H1 (cell line): ENCODE measurements at regions not wholly inside any gene's neighbourhood (a gene's known extent, or its start where the extent isn't known, plus 50 kb on each side); places are given as distances from the start of the nearest gene placed in this dataset.

ENCODE experiments used
- CTCF ChIA-PET: fragments of 300-600 bp; sonication (Branson Sonifier 250); formaldehyde crosslinking; loops from one replicate; lab custom pipeline; 2021; ENCODE audit not compliant: partially characterized antibody; lab: Charles Lee
- POLR2A ChIA-PET: fragments of 300-600 bp; sonication (Branson Sonifier 250); formaldehyde crosslinking; loops from one replicate; lab custom pipeline; 2021; ENCODE audit warnings: inconsistent platforms; ENCODE audit not compliant: partially characterized antibody; lab: Charles Lee
- DNase-seq, 2 experiments: peaks; one replicate each; pipeline versions ENCODE4 v3.0.0 to v3.0.0-alpha.2; 2010 to 2022; ENCODE audit warnings: low spot score in 2 of 2, low read depth in 1 of 2, mixed read lengths in 1 of 2
- FAIRE-seq: peaks from 2 replicates; lab custom pipeline; 2011; peaks lifted over from hg19 to GRCh38; lab: Jason Lieb, UNC
- H2AFZ ChIP-seq: 2 replicates; pipeline ENCODE4 v1.8.1; 2012; ENCODE audit warnings: low read length, inconsistent platforms
- H2AK5ac ChIP-seq: 2 replicates; pipeline ENCODE4 v1.6.1; 2013; ENCODE audit warnings: low read depth, low read length
- H2BK120ac ChIP-seq: replicated peaks from 2 replicates; pipeline ENCODE3; 2013; ENCODE audit warnings: low read depth, low read length, inconsistent platforms
- H2BK12ac ChIP-seq: 2 replicates; pipeline ENCODE4 v1.6.1; 2013; ENCODE audit warnings: low read depth, low read length
- H2BK15ac ChIP-seq: 2 replicates; pipeline ENCODE4 v1.6.1; 2013; ENCODE audit warnings: low read length
- H2BK20ac ChIP-seq: 2 replicates; pipeline ENCODE4 v1.6.1; 2013; ENCODE audit warnings: low read length
- H2BK5ac ChIP-seq: 2 replicates; pipeline ENCODE4 v1.6.1; 2013; ENCODE audit warnings: low read depth, low read length
- H3K14ac ChIP-seq: 2 replicates; pipeline ENCODE4 v1.6.1; 2013; ENCODE audit warnings: inconsistent platforms; ENCODE audit not compliant: insufficient read length
- H3K18ac ChIP-seq: 2 replicates; pipeline ENCODE4 v1.6.1; 2013; ENCODE audit warnings: low read length; ENCODE audit errors: extremely low read depth
- H3K23ac ChIP-seq: 2 replicates; pipeline ENCODE4 v1.6.1; 2013; ENCODE audit warnings: inconsistent platforms; ENCODE audit not compliant: insufficient read length
- H3K23me2 ChIP-seq: 2 replicates; pipeline ENCODE4 v1.6.1; 2013; ENCODE audit warnings: low read depth, low read length
- H3K27ac ChIP-seq: 2 replicates; pipeline ENCODE4 v1.6.1; 2011; ENCODE audit warnings: low read depth, low read length, inconsistent platforms
- H3K27me3 ChIP-seq, 4 experiments: replicated peaks in 1 of 4; 1 replicate in 1 of 4; 2 replicates in 3 of 4; pipeline versions ENCODE4 v1.6.1 to v1.8.1; 2011 to 2013; ENCODE audit warnings: low read length in 3 of 4, mild to moderate bottlenecking in 3 of 4, inconsistent platforms in 2 of 4, mixed read lengths in 2 of 4, moderate library complexity in 1 of 4; ENCODE audit not compliant: control insufficient read depth in 3 of 4, insufficient read depth in 3 of 4; ENCODE audit errors: extremely low read depth in 1 of 4
- H3K36me3 ChIP-seq, 4 experiments: 2 replicates each; pipeline versions ENCODE4 v1.6.1 to v1.8.1; 2011 to 2013; ENCODE audit warnings: mild to moderate bottlenecking in 4 of 4, low read length in 3 of 4, moderate library complexity in 2 of 4, control low read depth in 1 of 4, inconsistent platforms in 1 of 4; ENCODE audit not compliant: insufficient read depth in 4 of 4, control insufficient read depth in 2 of 4
- H3K4ac ChIP-seq: replicated peaks from 2 replicates; pipeline ENCODE3; 2013; ENCODE audit warnings: low read length, low read depth, mixed read lengths, inconsistent platforms; ENCODE audit not compliant: insufficient read length
- H3K4me1 ChIP-seq, 4 experiments: replicated peaks in 1 of 4; 1 replicate in 1 of 4; 2 replicates in 3 of 4; pipeline versions ENCODE4 v1.6.1 to v1.8.1; 2011 to 2013; ENCODE audit warnings: low read length in 3 of 4, inconsistent platforms in 2 of 4, mixed read lengths in 1 of 4; ENCODE audit not compliant: insufficient read depth in 4 of 4, control insufficient read depth in 3 of 4
- H3K4me2 ChIP-seq, 2 experiments: 2 replicates each; pipeline versions ENCODE4 v1.6.1 to v1.8.1; 2011 to 2013; ENCODE audit warnings: low read depth in 2 of 2, low read length in 2 of 2, control low read depth in 1 of 2, inconsistent platforms in 1 of 2, mild to moderate bottlenecking in 1 of 2; ENCODE audit not compliant: insufficient read depth in 1 of 2
- H3K4me3 ChIP-seq, 4 experiments: fragments of 200-600, 300-600 bp in 1 of 4; sonication (generic), shearing (Covaris generic), sonication (Bioruptor Twin) in 1 of 4; 2 replicates each; pipeline versions ENCODE4 v1.5.1 to v1.8.1; 2011 to 2016; ENCODE audit warnings: low read length in 4 of 4, low read depth in 3 of 4, control low read depth in 2 of 4, inconsistent platforms in 2 of 4, mild to moderate bottlenecking in 2 of 4, mixed read lengths in 1 of 4, moderate library complexity in 1 of 4; ENCODE audit not compliant: insufficient read depth in 2 of 4; ENCODE audit errors: extremely low read depth in 1 of 4
- H3K56ac ChIP-seq: replicated peaks from 2 replicates; pipeline ENCODE3; 2013; ENCODE audit warnings: low read depth, mild to moderate bottlenecking, mixed read lengths, low read length, inconsistent platforms; ENCODE audit not compliant: insufficient read length
- H3K79me1 ChIP-seq: 2 replicates; pipeline ENCODE4 v1.6.1; 2013; ENCODE audit warnings: low read depth, low read length, control low read depth
- H3K79me2 ChIP-seq, 2 experiments: 2 replicates each; pipeline versions ENCODE4 v1.6.1 to v1.8.1; 2012 to 2013; ENCODE audit warnings: low read length in 2 of 2, mild to moderate bottlenecking in 2 of 2, inconsistent platforms in 1 of 2; ENCODE audit not compliant: insufficient read depth in 2 of 2, control insufficient read depth in 1 of 2
- H3K9ac ChIP-seq, 4 experiments: replicated peaks in 1 of 4; 1 replicate in 1 of 4; 2 replicates in 3 of 4; pipeline versions ENCODE4 v1.6.1 to v1.8.1; 2011 to 2013; ENCODE audit warnings: low read depth in 3 of 4, low read length in 3 of 4, control low read depth in 2 of 4, mild to moderate bottlenecking in 2 of 4, moderate library complexity in 2 of 4, inconsistent platforms in 1 of 4; ENCODE audit errors: extremely low read depth in 1 of 4
- H3K9me3 ChIP-seq, 2 experiments: 2 replicates each; pipeline versions ENCODE4 v1.6.1 to v1.8.1; 2012 to 2013; ENCODE audit warnings: mild to moderate bottlenecking in 2 of 2, moderate library complexity in 2 of 2, control low read depth in 1 of 2, inconsistent platforms in 1 of 2, low read depth in 1 of 2, low read length in 1 of 2, mixed read lengths in 1 of 2; ENCODE audit not compliant: insufficient read depth in 2 of 2
- H4K20me1 ChIP-seq, 2 experiments: replicated peaks in 1 of 2; 2 replicates each; pipeline versions ENCODE3 to v1.8.1; 2011 to 2013; ENCODE audit warnings: inconsistent platforms in 2 of 2, low read length in 2 of 2, mild to moderate bottlenecking in 1 of 2; ENCODE audit not compliant: insufficient read depth in 2 of 2, control insufficient read depth in 1 of 2
- H4K5ac ChIP-seq: 2 replicates; pipeline ENCODE4 v1.6.1; 2013; ENCODE audit warnings: low read length, low read depth, mixed read lengths, inconsistent platforms; ENCODE audit not compliant: insufficient read length
- H4K8ac ChIP-seq: 2 replicates; pipeline ENCODE4 v1.8.0; 2013; ENCODE audit warnings: mild to moderate bottlenecking, moderate library complexity, low read length, inconsistent platforms; ENCODE audit not compliant: insufficient read depth; ENCODE audit errors: extremely low read depth
- H4K91ac ChIP-seq: replicated peaks from 2 replicates; pipeline ENCODE3; 2013; ENCODE audit warnings: low read length, mixed read lengths, inconsistent platforms; ENCODE audit not compliant: insufficient read length
- CHD2 ChIP-seq: IDR thresholded peaks from 2 replicates; pipeline ENCODE4 v1.6.1; 2012; ENCODE audit warnings: low read length, improper control_type of control experiment
- CTBP2 ChIP-seq: IDR thresholded peaks from 2 replicates; pipeline ENCODE4 v1.7.0; 2011; ENCODE audit warnings: borderline replicate concordance, mild to moderate bottlenecking, moderate library complexity, mixed read lengths, low read length; ENCODE audit not compliant: insufficient read depth, insufficient read length
- SIX5 ChIP-seq: IDR thresholded peaks from 2 replicates; pipeline ENCODE4 v1.6.1; 2011; ENCODE audit warnings: mild to moderate bottlenecking, low read depth, low read length
- USF2 ChIP-seq: IDR thresholded peaks from 2 replicates; pipeline ENCODE4 v1.6.1; 2011; ENCODE audit warnings: low read length, improper control_type of control experiment
- WGBS, 2 experiments: shearing (Covaris generic) in 1 of 2; methylation state at CpG; one replicate each; pipeline versions ENCODE4 v1.1.6 to v1.1.7; 2013 to 2015; ENCODE audit warnings: low lambda C conversion rate in 2 of 2, mixed read lengths in 2 of 2, inconsistent platforms in 1 of 2, low coverage in 1 of 2, missing lambda C conversion rate in 1 of 2; ENCODE audit not compliant: insufficient replicate concordance in 2 of 2, insufficient coverage in 1 of 2, insufficient read length in 1 of 2; ENCODE audit errors: extremely low coverage in 1 of 2, missing lambda C conversion rate in 1 of 2; 5-methylcytosine and 5-hydroxymethylcytosine counted together
- TF ChIP-seq, protein P1 (sequence below): IDR thresholded peaks from 2 replicates; pipeline ENCODE4 v1.6.1; 2012; ENCODE audit warnings: inconsistent platforms

- no peak for DNase-seq
- no peaks in the 10 kb centered on the region for H3K36me3 ChIP-seq
- H3K9me3 ChIP-seq = no peaks in the 10 kb centered on the region
- CTCF ChIA-PET = interaction anchor here (1.3 to 1.8 kb wide), 4 partner anchors 20 to 49 kb away, joined by 4 to 9 read pairs (median 8); no protein-coding TSS in a partner anchor
- H4K5ac ChIP-seq = no peak overlapping the region
- no peak overlapping the region for H3K4me3 ChIP-seq
- H3K9ac ChIP-seq = no peak overlapping the region
- no peak overlapping the region for H3K23ac ChIP-seq
- H2BK12ac ChIP-seq = no peak overlapping the region
- no peak overlapping the region for H2BK120ac ChIP-seq
- H3K56ac ChIP-seq = no peak overlapping the region
- H3K4me2 ChIP-seq = no peak overlapping the region
- H4K8ac ChIP-seq = no peak overlapping the region
- H2BK20ac ChIP-seq = no peak overlapping the region
- no peaks in the 10 kb centered on the region for H3K4me1 ChIP-seq
- H3K27me3 ChIP-seq = no peaks in the 10 kb centered on the region
- POLR2A ChIA-PET = no interaction called here
- no peak overlapping the region for H4K91ac ChIP-seq
- H2BK5ac ChIP-seq = no peak overlapping the region
- no peak overlapping the region for H3K4ac ChIP-seq
- H3K14ac ChIP-seq = no peak overlapping the region
- H2AFZ ChIP-seq = no peak overlapping the region
- H3K23me2 ChIP-seq = no peaks in the 10 kb centered on the region
- no peak overlapping the region for H2BK15ac ChIP-seq
- FAIRE-seq = no peak
- no peaks in the 10 kb centered on the region for H3K79me2 ChIP-seq
- no peak overlapping the region for H2AK5ac ChIP-seq
- no peak overlapping the region for H3K18ac ChIP-seq
- H3K27ac ChIP-seq = no peak overlapping the region
- H4K20me1 ChIP-seq = no peaks in the 10 kb centered on the region
- no peaks in the 10 kb centered on the region for H3K79me1 ChIP-seq
- 76% methylated on average over 1 of the region's 1 CpG; no CpG with 5 or more reads in 1 of the 2 experiments for WGBS, 2 experiments
- TF ChIP-seq USF2 (no peak), CTBP2 (no peak), CHD2 (no peak), SIX5 (no peak)
- TF ChIP-seq, protein P1, sequence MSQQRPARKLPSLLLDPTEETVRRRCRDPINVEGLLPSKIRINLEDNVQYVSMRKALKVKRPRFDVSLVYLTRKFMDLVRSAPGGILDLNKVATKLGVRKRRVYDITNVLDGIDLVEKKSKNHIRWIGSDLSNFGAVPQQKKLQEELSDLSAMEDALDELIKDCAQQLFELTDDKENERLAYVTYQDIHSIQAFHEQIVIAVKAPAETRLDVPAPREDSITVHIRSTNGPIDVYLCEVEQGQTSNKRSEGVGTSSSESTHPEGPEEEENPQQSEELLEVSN = no peak
Measured at GRCh38 chr4:177012918-177013545, 220.3 kb upstream of the VEGFC start.
